HepG2 (cell line): ENCODE measurements at regions not wholly inside any gene's neighbourhood (a gene's known extent, or its start where the extent isn't known, plus 50 kb on each side); places are given as distances from the start of the nearest gene placed in this dataset.

Source experiments
- CAMTA2 ChIP-seq: sonication (generic); formaldehyde crosslinking; IDR thresholded peaks from 2 replicates; pipeline ENCODE4 v1.4.0; 2020; ENCODE audit warnings: mild to moderate bottlenecking, missing genetic modification reagents, borderline replicate concordance
- CBX5 ChIP-seq: sonication (generic); formaldehyde crosslinking; IDR thresholded peaks from 2 replicates; pipeline ENCODE4 v1.4.0; 2020; ENCODE audit warnings: missing genetic modification reagents, borderline replicate concordance
- CEBPZ ChIP-seq: IDR thresholded peaks from 2 replicates; pipeline ENCODE4 v1.6.1; 2012; ENCODE audit warnings: low read length, improper control_type of control experiment
- CSRNP2 ChIP-seq: sonication (generic); formaldehyde crosslinking; conservative IDR thresholded peaks from 2 replicates; pipeline ENCODE4 v1.8.0; 2022; ENCODE audit warnings: low read depth, missing genetic modification reagents
- EP300 ChIP-seq, 3 experiments: sonication (generic) in 1 of 3; formaldehyde crosslinking in 1 of 3; IDR thresholded peaks; 2 replicates each; pipeline versions ENCODE4 v1.5.1 to v1.6.1; 2011 to 2020; ENCODE audit warnings: low read depth in 2 of 3, low read length in 2 of 3, borderline replicate concordance in 1 of 3, improper control_type of control experiment in 1 of 3, mild to moderate bottlenecking in 1 of 3, missing genetic modification reagents in 1 of 3, moderate library complexity in 1 of 3
- HMGA1 ChIP-seq: sonication (generic); formaldehyde crosslinking; conservative IDR thresholded peaks from 2 replicates; pipeline ENCODE4 v1.4.0; 2020; ENCODE audit warnings: missing genetic modification reagents
- HMGXB3 ChIP-seq: sonication (generic); formaldehyde crosslinking; IDR thresholded peaks from 2 replicates; pipeline ENCODE4 v1.4.0; 2020; ENCODE audit warnings: missing genetic modification reagents, borderline replicate concordance
- PHF20 ChIP-seq: sonication (generic); formaldehyde crosslinking; IDR thresholded peaks from 2 replicates; pipeline ENCODE4 v1.5.0; 2020; ENCODE audit warnings: mild to moderate bottlenecking, missing genetic modification reagents
- SNAPC5 ChIP-seq: sonication (generic); formaldehyde crosslinking; IDR thresholded peaks from 2 replicates; pipeline ENCODE4 v1.8.1; 2023; ENCODE audit warnings: mild to moderate bottlenecking, missing genetic modification reagents, borderline replicate concordance
- ZNF281 ChIP-seq: sonication (generic); formaldehyde crosslinking; IDR thresholded peaks from 2 replicates; pipeline ENCODE4 v1.4.0; 2020; ENCODE audit warnings: missing genetic modification reagents, borderline replicate concordance
- ZNF343 ChIP-seq: sonication (generic); formaldehyde crosslinking; IDR thresholded peaks from 2 replicates; pipeline ENCODE4 v1.4.0; 2020; ENCODE audit warnings: mild to moderate bottlenecking, missing genetic modification reagents
- ZSCAN31 ChIP-seq: sonication (generic); formaldehyde crosslinking; IDR thresholded peaks from 2 replicates; pipeline ENCODE4 v1.5.0; 2020; ENCODE audit warnings: low read depth, mild to moderate bottlenecking, missing genetic modification reagents
- ZSCAN5A ChIP-seq: sonication (generic); formaldehyde crosslinking; IDR thresholded peaks from 2 replicates; pipeline ENCODE4 v1.8.0; 2022; ENCODE audit warnings: mild to moderate bottlenecking, missing genetic modification reagents, borderline replicate concordance

- TF ChIP-seq SNAPC5 (CRISPR knock-in tag) (no peak), CSRNP2 (CRISPR knock-in tag) (no peak), HMGXB3 (CRISPR knock-in tag) (no peak), PHF20 (CRISPR knock-in tag) (peak; percentile 49; the same call in 1 of the 2 replicates), ZNF281 (no peak), ZSCAN5A (CRISPR knock-in tag) (no peak), CBX5 (CRISPR knock-in tag) (no peak), EP300 (IDR thresholded peaks at IDR 0.05; ENCODE audit: low read depth in 2 of 2, low read length in 2 of 2) (no peak), EP300 (CRISPR knock-in tag; IDR thresholded peaks at IDR 0.05; ENCODE audit: borderline replicate concordance) (no peak), ZNF343 (CRISPR knock-in tag) (0 out of 2 replicates have a peak, but pooled peaks have one; percentile 47), CEBPZ (no peak), ZSCAN31 (CRISPR knock-in tag) (peak; percentile 44; the same call in 1 of the 2 replicates), CAMTA2 (no peak), HMGA1 (CRISPR knock-in tag) (no peak)
Observed at GRCh38 chr14:70254476-70254961, 65.8 kb upstream of the SLC8A3 start (continued).
